Kidney epithelial cell (primary cell): ENCODE measurements at regions not wholly inside any gene's neighbourhood (a gene's known extent, or its start where the extent isn't known, plus 50 kb on each side); places are given as distances from the start of the nearest gene placed in this dataset.

Source experiments
- DNase-seq: peaks from one replicate; pipeline ENCODE4 v3.0.0-alpha.2; 2010; ENCODE audit warnings: low read depth
- H3K27me3 ChIP-seq: 2 replicates; pipeline ENCODE4 v1.6.0; 2011; ENCODE audit warnings: low read length; ENCODE audit not compliant: control insufficient read depth, insufficient read depth
- H3K36me3 ChIP-seq: 2 replicates; pipeline ENCODE4 v1.5.1; 2011; ENCODE audit warnings: low read length; ENCODE audit not compliant: control insufficient read depth, insufficient read depth
- H3K4me3 ChIP-seq: 2 replicates; pipeline ENCODE4 v1.5.1; 2011; ENCODE audit warnings: low read depth, mild to moderate bottlenecking, control low read depth, low read length
- TF ChIP-seq, protein P1 (sequence below): IDR thresholded peaks from 2 replicates; pipeline ENCODE4 v1.5.1; 2011; ENCODE audit warnings: mild to moderate bottlenecking, moderate library complexity, low read length, control low read depth, inconsistent platforms; ENCODE audit not compliant: insufficient read depth, poor library complexity, severe bottlenecking

- DNase-seq: no peak
- peaks cover 4% of the 10 kb centered on the region for H3K27me3 ChIP-seq
- H3K4me3 ChIP-seq: no peak overlapping the region
- TF ChIP-seq, protein P1, sequence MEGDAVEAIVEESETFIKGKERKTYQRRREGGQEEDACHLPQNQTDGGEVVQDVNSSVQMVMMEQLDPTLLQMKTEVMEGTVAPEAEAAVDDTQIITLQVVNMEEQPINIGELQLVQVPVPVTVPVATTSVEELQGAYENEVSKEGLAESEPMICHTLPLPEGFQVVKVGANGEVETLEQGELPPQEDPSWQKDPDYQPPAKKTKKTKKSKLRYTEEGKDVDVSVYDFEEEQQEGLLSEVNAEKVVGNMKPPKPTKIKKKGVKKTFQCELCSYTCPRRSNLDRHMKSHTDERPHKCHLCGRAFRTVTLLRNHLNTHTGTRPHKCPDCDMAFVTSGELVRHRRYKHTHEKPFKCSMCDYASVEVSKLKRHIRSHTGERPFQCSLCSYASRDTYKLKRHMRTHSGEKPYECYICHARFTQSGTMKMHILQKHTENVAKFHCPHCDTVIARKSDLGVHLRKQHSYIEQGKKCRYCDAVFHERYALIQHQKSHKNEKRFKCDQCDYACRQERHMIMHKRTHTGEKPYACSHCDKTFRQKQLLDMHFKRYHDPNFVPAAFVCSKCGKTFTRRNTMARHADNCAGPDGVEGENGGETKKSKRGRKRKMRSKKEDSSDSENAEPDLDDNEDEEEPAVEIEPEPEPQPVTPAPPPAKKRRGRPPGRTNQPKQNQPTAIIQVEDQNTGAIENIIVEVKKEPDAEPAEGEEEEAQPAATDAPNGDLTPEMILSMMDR: no peak
- no peaks in the 10 kb centered on the region for H3K36me3 ChIP-seq
These were observed 105.7 kb downstream of the RBFOX3 start for GRCh38 chr17:79505199-79505598.

DNA sequence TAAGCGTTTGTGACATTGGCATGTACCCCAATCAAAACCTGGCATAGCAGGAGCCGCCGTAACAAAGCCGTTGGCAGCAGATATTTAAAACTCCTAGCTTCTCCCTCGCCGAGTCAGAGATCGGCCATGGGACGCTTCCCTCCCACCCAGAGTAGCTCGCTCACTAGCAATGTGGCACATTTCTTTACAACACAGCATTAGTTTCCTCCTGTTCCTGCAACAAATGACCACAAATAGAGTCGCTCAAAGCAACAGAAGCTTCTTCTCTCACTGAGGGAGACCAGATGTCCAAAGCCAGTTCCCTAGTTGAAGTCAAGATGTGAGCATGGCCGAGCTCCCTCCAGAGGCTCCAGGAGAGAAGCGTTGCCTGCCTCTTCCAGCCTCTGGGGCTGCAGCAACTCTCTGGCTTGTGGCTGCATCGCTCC lies 106.7 kb downstream of the RBFOX3 start:
- H3K27me3 ChIP-seq: peaks cover 4% of the 10 kb centered on the region
- no peak for DNase-seq

DNA sequence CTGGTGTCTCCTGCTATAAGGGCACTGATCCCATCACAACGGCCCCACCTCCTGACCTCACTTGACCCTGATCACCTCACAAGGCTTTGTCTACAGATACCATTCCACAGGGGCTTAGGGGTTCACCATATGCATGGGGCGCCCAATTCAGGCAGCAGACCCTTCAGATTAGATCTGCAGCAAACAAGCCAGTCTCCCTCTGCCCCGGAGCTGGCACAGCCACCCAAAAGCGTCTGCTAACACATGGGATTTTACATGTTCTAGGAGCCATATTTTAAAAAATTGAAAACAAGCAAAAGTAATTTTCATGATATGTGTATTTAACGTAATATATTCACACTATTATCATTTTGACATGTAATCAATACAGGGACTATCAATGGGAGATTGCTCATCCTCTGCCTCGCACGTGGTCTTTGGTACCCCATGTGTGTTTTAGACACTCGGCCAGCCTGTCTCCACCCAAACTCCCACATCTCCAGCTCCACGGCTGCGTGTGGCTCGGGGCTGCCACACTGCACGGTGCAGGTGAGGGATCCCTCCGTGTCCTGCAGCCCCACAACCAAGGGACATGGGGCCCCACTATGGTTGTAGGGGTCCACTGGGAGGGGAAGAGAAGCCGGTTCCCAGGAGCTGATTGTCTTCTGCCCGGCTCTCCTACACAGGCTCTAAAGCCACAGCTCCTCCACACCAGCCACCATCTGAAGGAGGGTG lies 107.6 kb downstream of the RBFOX3 start:
- H3K4me3 ChIP-seq: no peak overlapping the region
- DNase-seq: no peak
- TF ChIP-seq, protein P1: no peak
- peaks cover 2% of the 10 kb centered on the region for H3K27me3 ChIP-seq
- no peaks in the 10 kb centered on the region for H3K36me3 ChIP-seq

More for the DNA sequence above, 106.7 kb downstream of the RBFOX3 start:
- H3K36me3 ChIP-seq: no peaks in the 10 kb centered on the region
- no peak overlapping the region for H3K4me3 ChIP-seq
- TF ChIP-seq, protein P1: no peak

- Histone ChIP-seq H3K4me3 (no peak overlapping the region), H3K36me3 (no peaks in the 10 kb centered on the region), H3K27me3 (no peaks in the 10 kb centered on the region)
- TF ChIP-seq, protein P1: no peak
- no peak for DNase-seq
These were observed 108.9 kb downstream of the RBFOX3 start for GRCh38 chr17:79501910-79502309.

DNA sequence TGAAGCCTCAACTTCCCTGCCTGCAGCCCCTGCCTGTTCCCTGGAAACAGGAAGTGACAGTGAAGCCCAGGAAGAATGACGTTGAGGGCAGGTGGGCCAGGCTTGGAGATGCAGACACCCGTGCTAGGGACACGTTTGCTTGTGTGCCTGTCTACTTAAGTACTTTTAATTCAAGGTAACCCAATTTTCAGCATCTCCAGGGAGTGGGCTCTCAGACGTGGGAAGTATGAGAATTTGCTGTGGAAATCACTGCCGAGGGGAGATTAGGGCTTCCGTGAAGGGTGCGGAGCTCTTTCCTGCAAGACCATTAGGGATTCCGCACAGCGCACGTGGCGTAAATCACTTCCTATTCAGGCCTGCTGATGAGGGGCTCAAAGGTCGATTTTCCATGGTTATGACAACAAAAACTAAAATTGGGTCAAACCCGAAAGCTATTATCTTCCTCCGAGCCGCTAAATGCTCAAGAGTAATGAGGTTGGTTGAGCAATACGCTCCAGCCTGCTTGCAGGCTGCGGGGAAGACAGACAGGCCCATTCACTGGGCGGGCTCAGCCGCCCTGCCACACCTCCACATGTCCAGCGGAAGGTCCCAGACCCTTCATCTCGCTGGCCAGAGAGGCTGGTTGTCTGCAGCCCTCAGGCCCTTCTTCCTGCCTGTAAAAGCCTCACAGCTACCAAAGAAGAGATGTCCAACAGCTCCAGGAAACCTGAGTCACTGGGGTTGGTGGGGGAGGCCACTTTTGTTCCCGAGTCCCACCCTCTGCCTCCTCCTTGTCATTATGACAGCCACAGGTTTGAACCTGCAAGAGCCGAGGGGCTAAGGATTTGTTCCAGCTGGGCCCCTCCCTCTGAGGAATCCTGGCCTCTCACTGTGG lies 109.9 kb downstream of the RBFOX3 start:
- no peak overlapping the region for H3K4me3 ChIP-seq
- TF ChIP-seq, protein P1: no peak
- H3K27me3 ChIP-seq: no peaks in the 10 kb centered on the region
- DNase-seq: no peak
- H3K36me3 ChIP-seq: no peaks in the 10 kb centered on the region
